ENCODE measurements at regions not wholly inside any gene's neighbourhood (a gene's known extent, or its start where the extent isn't known, plus 50 kb on each side); places are given as distances from the start of the nearest gene placed in this dataset.
A peak's percentile ranks its signal among the peaks of the same experiment; 100 is the strongest.

GRCh38 chr5:88548136-88548805, 279.6 kb upstream of the TMEM161B start:
- Histone ChIP-seq H3K4me3 (no peak overlapping the region), H3K27ac (no peak overlapping the region)

GRCh38 chr5:88545338-88545737, 276.7 kb upstream of the TMEM161B start:
- Histone ChIP-seq H3K4me3 (no peak overlapping the region), H3K27ac (no peak overlapping the region)

GRCh38 chr5:88544671-88545070, 276.0 kb upstream of the TMEM161B start:
- Histone ChIP-seq H3K4me3 (no peak overlapping the region), H3K27ac (no peak overlapping the region)

GRCh38 chr5:88544136-88544645, 275.5 kb upstream of the TMEM161B start:
- no peak overlapping the region for H3K27ac ChIP-seq
- no peak overlapping the region for H3K4me3 ChIP-seq

- Histone ChIP-seq H3K4me3 (no peak overlapping the region), H3K27ac (no peak overlapping the region)
Measured at GRCh38 chr5:88542786-88543185, 274.1 kb upstream of the TMEM161B start.

- no peak overlapping the region for H3K27ac ChIP-seq
- no peak overlapping the region for H3K4me3 ChIP-seq
Measured at GRCh38 chr5:88540471-88541115, 271.9 kb upstream of the TMEM161B start.

GRCh38 chr5:88539693-88540365, 271.2 kb upstream of the TMEM161B start:
- no peak overlapping the region for H3K4me3 ChIP-seq

GRCh38 chr5:88539026-88539425, 270.4 kb upstream of the TMEM161B start:
- Histone ChIP-seq H3K4me3 (no peak overlapping the region), H3K27ac (no peak overlapping the region)

More at GRCh38 chr5:88539693-88540365, 271.2 kb upstream of the TMEM161B start:
- H3K27ac ChIP-seq: no peak overlapping the region

- H3K4me3 ChIP-seq: no peak overlapping the region
- no peak overlapping the region for H3K27ac ChIP-seq
Measured at GRCh38 chr5:88536146-88536545, 267.5 kb upstream of the TMEM161B start.

GRCh38 chr5:88524941-88525340, 256.3 kb upstream of the TMEM161B start:
- Histone ChIP-seq H3K27ac (no peak overlapping the region), H3K4me3 (no peak overlapping the region)

- H3K4me3 ChIP-seq: no peak overlapping the region
- no peak overlapping the region for H3K27ac ChIP-seq
Measured at GRCh38 chr5:88519066-88519465, 250.4 kb upstream of the TMEM161B start.

GRCh38 chr5:88518131-88519016, 249.7 kb upstream of the TMEM161B start:
- H3K4me3 ChIP-seq: no peak overlapping the region
- no peak overlapping the region for H3K27ac ChIP-seq

GRCh38 chr5:88515881-88516819, 247.5 kb upstream of the TMEM161B start:
- Histone ChIP-seq H3K27ac (no peak overlapping the region), H3K4me3 (no peak overlapping the region)

- Histone ChIP-seq H3K27ac (no peak overlapping the region), H3K4me3 (no peak overlapping the region)
Measured at GRCh38 chr5:88515068-88515467, 246.4 kb upstream of the TMEM161B start.

GRCh38 chr5:88509403-88509802, 240.8 kb upstream of the TMEM161B start:
- H3K27ac ChIP-seq: no peak overlapping the region
- H3K4me3 ChIP-seq: no peak overlapping the region

- H3K27ac ChIP-seq: no peak overlapping the region
- H3K4me3 ChIP-seq: no peak overlapping the region
Measured at GRCh38 chr5:88507261-88507660, 238.6 kb upstream of the TMEM161B start.

GRCh38 chr5:88503406-88503805, 234.8 kb upstream of the TMEM161B start:
- Histone ChIP-seq H3K27ac (no peak overlapping the region), H3K4me3 (no peak overlapping the region)

- Histone ChIP-seq H3K27ac (peak overlapping the region in 6 of 21 experiments; percentile 11 to 72 (median 36)), H3K4me3 (peak overlapping the region in 6 of 7 experiments; percentile 24 to 38 (median 30))
Measured at GRCh38 chr5:88503041-88503345, 234.3 kb upstream of the TMEM161B start.

Data from skin epidermis (tissue), 12 donors.